PC-9 (cell line): ENCODE measurements at regions not wholly inside any gene's neighbourhood (a gene's known extent, or its start where the extent isn't known, plus 50 kb on each side); places are given as distances from the start of the nearest gene placed in this dataset.

Experiments used
- EZH2 ChIP-seq: fragments of 200-600 bp; sonication (generic); IDR thresholded peaks from 2 replicates; pipeline ENCODE4 v1.8.0; 2017; ENCODE audit warnings: antibody characterized with exemption, low read depth
- TF ChIP-seq, protein P1 (sequence below): fragments of 200-600 bp; sonication (generic); conservative IDR thresholded peaks from 2 replicates; pipeline ENCODE4 v1.6.1; 2017; ENCODE audit warnings: mixed run types, antibody characterized with exemption, mild to moderate bottlenecking, moderate library complexity

GRCh38 chr2:82043867-82044266 lies 1739.3 kb upstream of the LRRTM1 start:
- TF ChIP-seq, protein P1, sequence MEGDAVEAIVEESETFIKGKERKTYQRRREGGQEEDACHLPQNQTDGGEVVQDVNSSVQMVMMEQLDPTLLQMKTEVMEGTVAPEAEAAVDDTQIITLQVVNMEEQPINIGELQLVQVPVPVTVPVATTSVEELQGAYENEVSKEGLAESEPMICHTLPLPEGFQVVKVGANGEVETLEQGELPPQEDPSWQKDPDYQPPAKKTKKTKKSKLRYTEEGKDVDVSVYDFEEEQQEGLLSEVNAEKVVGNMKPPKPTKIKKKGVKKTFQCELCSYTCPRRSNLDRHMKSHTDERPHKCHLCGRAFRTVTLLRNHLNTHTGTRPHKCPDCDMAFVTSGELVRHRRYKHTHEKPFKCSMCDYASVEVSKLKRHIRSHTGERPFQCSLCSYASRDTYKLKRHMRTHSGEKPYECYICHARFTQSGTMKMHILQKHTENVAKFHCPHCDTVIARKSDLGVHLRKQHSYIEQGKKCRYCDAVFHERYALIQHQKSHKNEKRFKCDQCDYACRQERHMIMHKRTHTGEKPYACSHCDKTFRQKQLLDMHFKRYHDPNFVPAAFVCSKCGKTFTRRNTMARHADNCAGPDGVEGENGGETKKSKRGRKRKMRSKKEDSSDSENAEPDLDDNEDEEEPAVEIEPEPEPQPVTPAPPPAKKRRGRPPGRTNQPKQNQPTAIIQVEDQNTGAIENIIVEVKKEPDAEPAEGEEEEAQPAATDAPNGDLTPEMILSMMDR = no peak
- TF ChIP-seq EZH2 = no peak
